IPS-11a (cell line): ENCODE measurements at regions not wholly inside any gene's neighbourhood (a gene's known extent, or its start where the extent isn't known, plus 50 kb on each side); places are given as distances from the start of the nearest gene placed in this dataset.
"Not testable (repeated sequence)": the region's sequence is repeated elsewhere in the genome, so short reads cannot be mapped to it uniquely, and the experiment has no call there.

ENCODE experiments used
- H3K4me3 ChIP-seq: one replicate; pipeline ENCODE4 v1.5.1; 2013; ENCODE audit warnings: low read depth, low read length, control low read depth

- not testable (repeated sequence) for H3K4me3 ChIP-seq
These were observed 137.7 kb upstream of the NEBL start for GRCh38 chr10:21034770-21035169.

GRCh38 chr10:21034241-21034640, 137.1 kb upstream of the NEBL start:
- H3K4me3 ChIP-seq: no peak overlapping the region

GRCh38 chr10:21032587-21033319, 135.6 kb upstream of the NEBL start:
- H3K4me3 ChIP-seq: no peak overlapping the region

GRCh38 chr10:21031232-21031795, 134.2 kb upstream of the NEBL start:
- no peak overlapping the region for H3K4me3 ChIP-seq

- H3K4me3 ChIP-seq: no peak overlapping the region
These were observed 133.0 kb upstream of the NEBL start for GRCh38 chr10:21030091-21030490.

GRCh38 chr10:21022821-21023220, 125.7 kb upstream of the NEBL start:
- no peak overlapping the region for H3K4me3 ChIP-seq

- no peak overlapping the region for H3K4me3 ChIP-seq
These were observed 124.9 kb upstream of the NEBL start for GRCh38 chr10:21021843-21022594.

GRCh38 chr10:21021231-21021630, 124.1 kb upstream of the NEBL start:
- H3K4me3 ChIP-seq: no peak overlapping the region

GRCh38 chr10:21020545-21020944, 123.4 kb upstream of the NEBL start:
- no peak overlapping the region for H3K4me3 ChIP-seq

GRCh38 chr10:21019436-21019835, 122.3 kb upstream of the NEBL start:
- H3K4me3 ChIP-seq: no peak overlapping the region

- no peak overlapping the region for H3K4me3 ChIP-seq
These were observed 118.7 kb upstream of the NEBL start for GRCh38 chr10:21015851-21016250.

- H3K4me3 ChIP-seq: no peak overlapping the region
These were observed 117.0 kb upstream of the NEBL start for GRCh38 chr10:21014141-21014540.

- H3K4me3 ChIP-seq: no peak overlapping the region
These were observed 114.4 kb upstream of the NEBL start for GRCh38 chr10:21011433-21012018.

GRCh38 chr10:21010615-21011014, 113.5 kb upstream of the NEBL start:
- no peak overlapping the region for H3K4me3 ChIP-seq

GRCh38 chr10:21003240-21003822, 106.2 kb upstream of the NEBL start:
- no peak overlapping the region for H3K4me3 ChIP-seq

GRCh38 chr10:21002091-21002878, 105.2 kb upstream of the NEBL start:
- H3K4me3 ChIP-seq: no peak overlapping the region

GRCh38 chr10:20999699-21000098, 102.6 kb upstream of the NEBL start:
- H3K4me3 ChIP-seq: no peak overlapping the region

- H3K4me3 ChIP-seq: no peak overlapping the region
These were observed 100.9 kb upstream of the NEBL start for GRCh38 chr10:20998036-20998435.

GRCh38 chr10:20995123-20995987, 98.2 kb upstream of the NEBL start:
- H3K4me3 ChIP-seq: no peak overlapping the region
